ENCODE measurements at regions not wholly inside any gene's neighbourhood (a gene's known extent, or its start where the extent isn't known, plus 50 kb on each side); places are given as distances from the start of the nearest gene placed in this dataset.

- H3K4me3 ChIP-seq (ENCODE audit: control insufficient read depth in 2 of 3, extremely low read depth in 1 of 3, insufficient read depth in 2 of 3, low read depth in 1 of 3, low read length in 3 of 3), result no peak overlapping the region
- no peaks in the 10 kb centered on the region for H3K9me3 ChIP-seq (ENCODE audit: control insufficient read depth, low read depth, low read length)
- no peak overlapping the region for H2AFZ ChIP-seq (ENCODE audit: control insufficient read depth, low read length)
- no peak overlapping the region for H3K9ac ChIP-seq (ENCODE audit: control insufficient read depth, extremely low read depth, insufficient read depth, low read length)
- no peaks in the 10 kb centered on the region for H4K20me1 ChIP-seq (ENCODE audit: control insufficient read depth, extremely low read depth, insufficient read depth, low read length)
- no peaks in the 10 kb centered on the region for H3K27me3 ChIP-seq (ENCODE audit: control insufficient read depth, extremely low read depth, insufficient read depth, low read length)
- no peak overlapping the region for H3K27ac ChIP-seq (ENCODE audit: control insufficient read depth, insufficient read depth, low read length)
- DNase-seq (ENCODE audit: low read depth, low spot score), result no peak
- TF ChIP-seq, protein P1, sequence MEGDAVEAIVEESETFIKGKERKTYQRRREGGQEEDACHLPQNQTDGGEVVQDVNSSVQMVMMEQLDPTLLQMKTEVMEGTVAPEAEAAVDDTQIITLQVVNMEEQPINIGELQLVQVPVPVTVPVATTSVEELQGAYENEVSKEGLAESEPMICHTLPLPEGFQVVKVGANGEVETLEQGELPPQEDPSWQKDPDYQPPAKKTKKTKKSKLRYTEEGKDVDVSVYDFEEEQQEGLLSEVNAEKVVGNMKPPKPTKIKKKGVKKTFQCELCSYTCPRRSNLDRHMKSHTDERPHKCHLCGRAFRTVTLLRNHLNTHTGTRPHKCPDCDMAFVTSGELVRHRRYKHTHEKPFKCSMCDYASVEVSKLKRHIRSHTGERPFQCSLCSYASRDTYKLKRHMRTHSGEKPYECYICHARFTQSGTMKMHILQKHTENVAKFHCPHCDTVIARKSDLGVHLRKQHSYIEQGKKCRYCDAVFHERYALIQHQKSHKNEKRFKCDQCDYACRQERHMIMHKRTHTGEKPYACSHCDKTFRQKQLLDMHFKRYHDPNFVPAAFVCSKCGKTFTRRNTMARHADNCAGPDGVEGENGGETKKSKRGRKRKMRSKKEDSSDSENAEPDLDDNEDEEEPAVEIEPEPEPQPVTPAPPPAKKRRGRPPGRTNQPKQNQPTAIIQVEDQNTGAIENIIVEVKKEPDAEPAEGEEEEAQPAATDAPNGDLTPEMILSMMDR (optimal IDR thresholded peaks at IDR 0.05 in 1 of 3, IDR thresholded peaks at IDR 0.05 in 1 of 3, conservative IDR thresholded peaks at IDR 0.05 in 1 of 3; ENCODE audit: extremely low read depth in 1 of 3, insufficient read depth in 2 of 3, low read length in 3 of 3), result no peak
- no peak for TF ChIP-seq EZH2 (IDR thresholded peaks at IDR 0.05; ENCODE audit: low read length)
- H3K4me2 ChIP-seq (ENCODE audit: control insufficient read depth, extremely low read depth, insufficient read depth, low read depth, low read length), result no peak overlapping the region
- H3K36me3 ChIP-seq (ENCODE audit: control insufficient read depth in 2 of 2, extremely low read depth in 1 of 2, insufficient read depth in 2 of 2, low read length in 2 of 2), result no peaks in the 10 kb centered on the region
- no peaks in the 10 kb centered on the region for H3K79me2 ChIP-seq (ENCODE audit: control insufficient read depth, insufficient read depth, low read length)
- no peaks in the 10 kb centered on the region for H3K4me1 ChIP-seq (ENCODE audit: control insufficient read depth, extremely low read depth, insufficient read depth, low read length)
- dilution Hi-C loops (cut with MboI; ENCODE audit: extremely low pct_ligation_motif_present, low sequenced_read_pairs), result no loop called here
- no peaks in the 10 kb centered on the region for H3K9me1 ChIP-seq (ENCODE audit: control insufficient read depth, extremely low read depth, insufficient read depth, low read length)
- FAIRE-seq, result no peak
Observed at GRCh38 chr15:96089405-96090058, 241.0 kb upstream of the NR2F2 start.

DNA sequence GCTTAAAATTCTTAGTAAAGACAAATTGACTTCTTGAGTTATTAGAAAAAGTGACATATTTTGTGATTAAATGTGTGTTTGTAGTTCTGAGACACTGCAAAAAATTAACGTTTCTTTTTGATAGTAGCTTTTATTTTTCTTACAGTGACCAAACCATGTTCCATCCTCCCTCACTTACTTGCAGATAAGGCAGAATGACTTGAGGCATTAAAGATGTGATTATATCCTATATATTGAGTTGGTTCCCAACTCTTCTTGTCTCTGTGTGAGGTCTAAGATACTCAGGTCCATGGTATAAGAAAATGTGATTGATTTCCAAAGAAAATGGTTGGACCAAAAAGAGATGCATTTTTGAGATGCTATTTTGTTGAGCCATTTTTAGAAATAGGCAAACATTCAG is 238.3 kb upstream of the NR2F2 start:
- FAIRE-seq (no peak), DNase-seq (ENCODE audit: low read depth, low spot score) (no peak)
- Histone ChIP-seq H3K9ac (ENCODE audit: control insufficient read depth, extremely low read depth, insufficient read depth, low read length) (no peak overlapping the region), H3K4me3 (ENCODE audit: control insufficient read depth in 2 of 3, extremely low read depth in 1 of 3, insufficient read depth in 2 of 3, low read depth in 1 of 3, low read length in 3 of 3) (no peak overlapping the region), H3K79me2 (ENCODE audit: control insufficient read depth, insufficient read depth, low read length) (no peaks in the 10 kb centered on the region), H3K4me2 (ENCODE audit: control insufficient read depth, extremely low read depth, insufficient read depth, low read depth, low read length) (no peak overlapping the region), H3K4me1 (ENCODE audit: control insufficient read depth, extremely low read depth, insufficient read depth, low read length) (no peaks in the 10 kb centered on the region), H3K9me3 (ENCODE audit: control insufficient read depth, low read depth, low read length) (no peaks in the 10 kb centered on the region), H2AFZ (ENCODE audit: control insufficient read depth, low read length) (no peak overlapping the region), H3K27ac (ENCODE audit: control insufficient read depth, insufficient read depth, low read length) (no peak overlapping the region), H4K20me1 (ENCODE audit: control insufficient read depth, extremely low read depth, insufficient read depth, low read length) (no peaks in the 10 kb centered on the region), H3K27me3 (ENCODE audit: control insufficient read depth, extremely low read depth, insufficient read depth, low read length) (no peaks in the 10 kb centered on the region), H3K36me3 (ENCODE audit: control insufficient read depth in 2 of 2, extremely low read depth in 1 of 2, insufficient read depth in 2 of 2, low read length in 2 of 2) (no peaks in the 10 kb centered on the region), H3K9me1 (ENCODE audit: control insufficient read depth, extremely low read depth, insufficient read depth, low read length) (no peaks in the 10 kb centered on the region)
- TF ChIP-seq, protein P1 (optimal IDR thresholded peaks at IDR 0.05 in 1 of 3, IDR thresholded peaks at IDR 0.05 in 1 of 3, conservative IDR thresholded peaks at IDR 0.05 in 1 of 3; ENCODE audit: extremely low read depth in 1 of 3, insufficient read depth in 2 of 3, low read length in 3 of 3), result no peak
- no peak for TF ChIP-seq EZH2 (IDR thresholded peaks at IDR 0.05; ENCODE audit: low read length)
- dilution Hi-C loops (cut with MboI; ENCODE audit: extremely low pct_ligation_motif_present, low sequenced_read_pairs), result no loop called here

All from keratinocyte (primary cell).